HG03025 (cell line): ENCODE measurements at regions not wholly inside any gene's neighbourhood (a gene's known extent, or its start where the extent isn't known, plus 50 kb on each side); places are given as distances from the start of the nearest gene placed in this dataset.

Source experiments
- ATAC-seq: cut with Tn5 transposase; IDR thresholded peaks from one replicate; pipeline ENCODE4 v1.9.1; 2021; ENCODE audit warnings: mild to moderate bottlenecking, moderate library complexity; ENCODE audit not compliant: unreplicated experiment, low FRiP score

- no peak for ATAC-seq
Observed at GRCh38 chr5:34525761-34526160, 130.4 kb upstream of the RAI14 start.

- ATAC-seq, result no peak
Observed at GRCh38 chr5:34526682-34527305, 129.3 kb upstream of the RAI14 start.

GRCh38 chr5:34529581-34530331 lies 126.4 kb upstream of the RAI14 start:
- ATAC-seq, result no peak

- no peak for ATAC-seq
Observed at GRCh38 chr5:34530637-34531036, 125.5 kb upstream of the RAI14 start.

GRCh38 chr5:34531751-34532360 lies 124.3 kb upstream of the RAI14 start:
- no peak for ATAC-seq

GRCh38 chr5:34533582-34534522 lies 122.3 kb upstream of the RAI14 start:
- ATAC-seq, result peak; percentile 93

- ATAC-seq, result no peak
Observed at GRCh38 chr5:34534523-34535103, 121.5 kb upstream of the RAI14 start.

- no peak for ATAC-seq
Observed at GRCh38 chr5:34535433-34535832, 120.7 kb upstream of the RAI14 start.

- no peak for ATAC-seq
Observed at GRCh38 chr5:34535944-34536623, 120.0 kb upstream of the RAI14 start.

- ATAC-seq, result no peak
Observed at GRCh38 chr5:34536699-34537098, 119.4 kb upstream of the RAI14 start.

GRCh38 chr5:34538026-34538672 lies 118.0 kb upstream of the RAI14 start:
- no peak for ATAC-seq

GRCh38 chr5:34539183-34539582 lies 116.9 kb upstream of the RAI14 start:
- ATAC-seq, result no peak

GRCh38 chr5:34541067-34541466 lies 115.1 kb upstream of the RAI14 start:
- ATAC-seq, result no peak

GRCh38 chr5:34542818-34543217 lies 113.3 kb upstream of the RAI14 start:
- no peak for ATAC-seq

GRCh38 chr5:34543687-34544086 lies 112.4 kb upstream of the RAI14 start:
- no peak for ATAC-seq

- no peak for ATAC-seq
Observed at GRCh38 chr5:34544403-34544802, 111.7 kb upstream of the RAI14 start.

- ATAC-seq, result no peak
Observed at GRCh38 chr5:34545164-34545563, 111.0 kb upstream of the RAI14 start.

- ATAC-seq, result no peak
Observed at GRCh38 chr5:34545626-34546025, 110.5 kb upstream of the RAI14 start.
